Endodermal cell (in vitro differentiated cells): ENCODE measurements at regions not wholly inside any gene's neighbourhood (a gene's known extent, or its start where the extent isn't known, plus 50 kb on each side); places are given as distances from the start of the nearest gene placed in this dataset.

Experiments
- DNase-seq: peaks from one replicate; pipeline ENCODE4 v3.0.0-alpha.2; 2017
- H3K27ac ChIP-seq: 2 replicates; pipeline ENCODE4 v1.5.1; 2013; ENCODE audit warnings: mild to moderate bottlenecking, low read depth, low read length, moderate library complexity
- H3K27me3 ChIP-seq: 2 replicates; pipeline ENCODE4 v1.6.1; 2013; ENCODE audit warnings: mild to moderate bottlenecking, low read length, moderate library complexity; ENCODE audit not compliant: insufficient read depth, control insufficient read depth, poor library complexity, severe bottlenecking
- H3K36me3 ChIP-seq: 2 replicates; pipeline ENCODE4 v1.7.0; 2013; ENCODE audit warnings: mild to moderate bottlenecking, low read length, moderate library complexity; ENCODE audit not compliant: control insufficient read depth, insufficient read depth
- H3K4me1 ChIP-seq: one replicate; pipeline ENCODE4 v1.7.0; 2013; ENCODE audit warnings: low read length; ENCODE audit not compliant: control insufficient read depth, insufficient read depth
- H3K4me3 ChIP-seq: 2 replicates; pipeline ENCODE4 v1.5.1; 2013; ENCODE audit warnings: mild to moderate bottlenecking, low read length, moderate library complexity
- H3K9ac ChIP-seq: 2 replicates; pipeline ENCODE4 v1.6.1; 2013; ENCODE audit warnings: mild to moderate bottlenecking, low read length, moderate library complexity; ENCODE audit not compliant: poor library complexity, severe bottlenecking; ENCODE audit errors: extremely low read depth
- H3K9me3 ChIP-seq: 2 replicates; pipeline ENCODE4 v1.6.1; 2013; ENCODE audit warnings: mild to moderate bottlenecking, low read length, moderate library complexity; ENCODE audit not compliant: control insufficient read depth
- H3K27ac Mint-ChIP-seq: 2 replicates; pipeline ENCODE4 v1.8.0; 2020; ENCODE audit warnings: mixed read lengths
- H3K27me3 Mint-ChIP-seq: 2 replicates; pipeline ENCODE4 v1.8.0; 2021; ENCODE audit warnings: mild to moderate bottlenecking, mixed read lengths; ENCODE audit not compliant: insufficient read depth
- H3K36me3 Mint-ChIP-seq: 2 replicates; pipeline ENCODE4 v1.8.0; 2020; ENCODE audit warnings: low read depth, mixed read lengths
- H3K4me1 Mint-ChIP-seq: 2 replicates; pipeline ENCODE4 v1.8.0; 2020; ENCODE audit warnings: mixed read lengths
- H3K4me3 Mint-ChIP-seq: 2 replicates; pipeline ENCODE4 v1.8.0; 2020; ENCODE audit warnings: mild to moderate bottlenecking, moderate library complexity, mixed read lengths
- H3K9me3 Mint-ChIP-seq: 2 replicates; pipeline ENCODE4 v1.8.0; 2020; ENCODE audit warnings: mild to moderate bottlenecking, mixed read lengths
- CTCF ChIP-seq: fragments of 200-600 bp; sonication (generic); conservative IDR thresholded peaks from 2 replicates; pipeline ENCODE4 v1.5.0; 2021; ENCODE audit warnings: antibody characterized with exemption, mild to moderate bottlenecking
- WGBS, 2 experiments: methylation state at CpG; one replicate each; pipeline versions ENCODE4 v1.1.5 to v1.1.7; 2013; ENCODE audit warnings: missing lambda C conversion rate in 2 of 2, mixed read lengths in 1 of 2; ENCODE audit not compliant: insufficient coverage in 1 of 2, insufficient read length in 1 of 2; 5-methylcytosine and 5-hydroxymethylcytosine counted together

- no peak overlapping the region for H3K4me3 ChIP-seq
- no peaks in the 10 kb centered on the region for H3K36me3 Mint-ChIP-seq
- no peak for DNase-seq
- H3K27me3 ChIP-seq: no peaks in the 10 kb centered on the region
- peaks cover 8% of the 10 kb centered on the region for H3K9me3 Mint-ChIP-seq
- H3K9ac ChIP-seq: no peak overlapping the region
- no peak overlapping the region for H3K27ac ChIP-seq
- WGBS, 2 experiments: 95 to 97% methylated on average over 6 to 16 of the region's 16 CpGs
- H3K9me3 ChIP-seq: no peaks in the 10 kb centered on the region
- TF ChIP-seq CTCF: no peak
- no peaks in the 10 kb centered on the region for H3K4me1 ChIP-seq
- no peaks in the 10 kb centered on the region for H3K36me3 ChIP-seq
- H3K4me1 Mint-ChIP-seq: no peaks in the 10 kb centered on the region
- H3K27ac Mint-ChIP-seq: no peak overlapping the region
- no peak overlapping the region for H3K4me3 Mint-ChIP-seq
- peaks cover 7% of the 10 kb centered on the region for H3K27me3 Mint-ChIP-seq
These were observed 113.0 kb upstream of the SELENOP start for GRCh38 chr5:42924686-42925085.

- H3K9me3 ChIP-seq: no peaks in the 10 kb centered on the region
- no peaks in the 10 kb centered on the region for H3K36me3 ChIP-seq
- no peak overlapping the region for H3K27ac ChIP-seq
- peaks cover 7% of the 10 kb centered on the region for H3K27me3 Mint-ChIP-seq
- no peaks in the 10 kb centered on the region for H3K4me1 ChIP-seq
- H3K4me1 Mint-ChIP-seq: no peaks in the 10 kb centered on the region
- H3K4me3 Mint-ChIP-seq: no peak overlapping the region
- H3K36me3 Mint-ChIP-seq: no peaks in the 10 kb centered on the region
- peaks cover 8% of the 10 kb centered on the region for H3K9me3 Mint-ChIP-seq
- no peak for DNase-seq
- no peaks in the 10 kb centered on the region for H3K27me3 ChIP-seq
- 95 to 96% methylated on average over 23 to 37 of the region's 37 CpGs for WGBS, 2 experiments
- H3K27ac Mint-ChIP-seq: no peak overlapping the region
- no peak overlapping the region for H3K4me3 ChIP-seq
- H3K9ac ChIP-seq: no peak overlapping the region
- no peak for TF ChIP-seq CTCF
These were observed 112.5 kb upstream of the SELENOP start for GRCh38 chr5:42924226-42924625.

- Mint-ChIP-seq H3K4me1 (no peaks in the 10 kb centered on the region), H3K36me3 (no peaks in the 10 kb centered on the region), H3K9me3 (peaks cover 8% of the 10 kb centered on the region), H3K4me3 (no peak overlapping the region), H3K27ac (no peak overlapping the region), H3K27me3 (peaks cover 7% of the 10 kb centered on the region)
- Histone ChIP-seq H3K36me3 (no peaks in the 10 kb centered on the region), H3K4me3 (no peak overlapping the region), H3K9ac (no peak overlapping the region), H3K4me1 (no peaks in the 10 kb centered on the region), H3K27ac (no peak overlapping the region), H3K27me3 (no peaks in the 10 kb centered on the region), H3K9me3 (no peaks in the 10 kb centered on the region)
- WGBS, 2 experiments: 93 to 95% methylated on average over 10 to 14 of the region's 14 CpGs
- DNase-seq: no peak
- TF ChIP-seq CTCF: no peak
These were observed 112.0 kb upstream of the SELENOP start for GRCh38 chr5:42923710-42924109.
